Endothelial cell (in vitro differentiated cells): ENCODE measurements at regions not wholly inside any gene's neighbourhood (a gene's known extent, or its start where the extent isn't known, plus 50 kb on each side); places are given as distances from the start of the nearest gene placed in this dataset.

Experiments used
- DNase-seq: peaks from one replicate; pipeline ENCODE4 v3.0.0; 2021; ENCODE audit warnings: low spot score
- H3K27ac Mint-ChIP-seq: one replicate; pipeline ENCODE4 v1.8.0; 2021; ENCODE audit warnings: mixed read lengths, inconsistent platforms; ENCODE audit not compliant: unreplicated experiment
- H3K27me3 Mint-ChIP-seq: one replicate; pipeline ENCODE4 v1.8.0; 2021; ENCODE audit warnings: mild to moderate bottlenecking, moderate library complexity, mixed read lengths, inconsistent platforms; ENCODE audit not compliant: unreplicated experiment
- H3K36me3 Mint-ChIP-seq: one replicate; pipeline ENCODE4 v1.8.0; 2021; ENCODE audit warnings: mild to moderate bottlenecking, low read depth, mixed read lengths, inconsistent platforms; ENCODE audit not compliant: unreplicated experiment
- H3K4me1 Mint-ChIP-seq: one replicate; pipeline ENCODE4 v1.8.0; 2021; ENCODE audit warnings: mild to moderate bottlenecking, mixed read lengths, inconsistent platforms; ENCODE audit not compliant: unreplicated experiment
- H3K4me3 Mint-ChIP-seq: one replicate; pipeline ENCODE4 v1.8.0; 2021; ENCODE audit warnings: mild to moderate bottlenecking, mixed read lengths, inconsistent platforms; ENCODE audit not compliant: unreplicated experiment
- H3K9me3 Mint-ChIP-seq: one replicate; pipeline ENCODE4 v1.8.0; 2021; ENCODE audit warnings: mixed read lengths, inconsistent platforms; ENCODE audit not compliant: unreplicated experiment
- CTCF ChIP-seq: fragments of 200-600 bp; sonication (generic); IDR thresholded peaks from one replicate; pipeline ENCODE4 v1.5.0; 2021; ENCODE audit warnings: antibody characterized with exemption; ENCODE audit not compliant: unreplicated experiment

- H3K27me3 Mint-ChIP-seq: no peaks in the 10 kb centered on the region
- TF ChIP-seq CTCF: no peak
- H3K36me3 Mint-ChIP-seq: no peaks in the 10 kb centered on the region
- no peaks in the 10 kb centered on the region for H3K9me3 Mint-ChIP-seq
- no peak for DNase-seq
- no peaks in the 10 kb centered on the region for H3K4me1 Mint-ChIP-seq
- H3K27ac Mint-ChIP-seq: no peak overlapping the region
- no peak overlapping the region for H3K4me3 Mint-ChIP-seq
Measured at GRCh38 chr9:80502306-80502705, 930.5 kb downstream of the TLE4 start.

GRCh38 chr9:80501635-80502034 lies 929.9 kb downstream of the TLE4 start:
- Mint-ChIP-seq H3K4me1 (no peaks in the 10 kb centered on the region), H3K36me3 (no peaks in the 10 kb centered on the region), H3K9me3 (no peaks in the 10 kb centered on the region), H3K27me3 (no peaks in the 10 kb centered on the region), H3K27ac (no peak overlapping the region), H3K4me3 (no peak overlapping the region)
- no peak for TF ChIP-seq CTCF
- no peak for DNase-seq

DNA sequence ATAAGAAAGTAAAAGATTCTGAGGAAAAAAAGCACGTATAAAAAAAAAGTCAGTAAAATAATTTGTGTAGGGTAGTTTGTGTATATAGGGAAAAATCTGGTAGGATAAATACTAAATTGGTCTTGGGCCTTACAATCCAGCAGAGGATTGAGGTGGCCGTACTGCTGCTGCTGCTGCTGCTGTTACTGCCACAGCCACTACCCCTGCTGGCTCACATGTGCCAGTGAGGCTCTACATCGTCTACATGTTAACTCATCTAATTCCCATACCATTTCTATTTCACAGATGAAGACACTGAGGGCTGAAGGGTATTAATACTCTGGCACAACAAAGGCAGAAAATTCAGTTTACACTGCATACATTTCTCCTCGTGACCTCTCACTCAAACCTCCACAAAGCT lies 928.5 kb downstream of the TLE4 start:
- TF ChIP-seq CTCF: no peak
- Mint-ChIP-seq H3K36me3 (no peaks in the 10 kb centered on the region), H3K4me3 (no peak overlapping the region), H3K9me3 (no peaks in the 10 kb centered on the region), H3K4me1 (no peaks in the 10 kb centered on the region), H3K27ac (no peak overlapping the region), H3K27me3 (no peaks in the 10 kb centered on the region)
- DNase-seq: no peak

- H3K27ac Mint-ChIP-seq: no peak overlapping the region
- DNase-seq: no peak
Measured at GRCh38 chr9:80498001-80498555, 926.3 kb downstream of the TLE4 start.

More at GRCh38 chr9:80498001-80498555, 926.3 kb downstream of the TLE4 start:
- Mint-ChIP-seq H3K9me3 (no peaks in the 10 kb centered on the region), H3K27me3 (no peaks in the 10 kb centered on the region), H3K4me1 (no peaks in the 10 kb centered on the region), H3K4me3 (no peak overlapping the region), H3K36me3 (no peaks in the 10 kb centered on the region)
- no peak for TF ChIP-seq CTCF
